GM18909 (cell line): ENCODE measurements at regions not wholly inside any gene's neighbourhood (a gene's known extent, or its start where the extent isn't known, plus 50 kb on each side); places are given as distances from the start of the nearest gene placed in this dataset.

Experiments
- ATAC-seq: cut with Tn5 transposase; IDR thresholded peaks from one replicate; pipeline ENCODE4 v1.9.1; 2021; ENCODE audit warnings: mild to moderate bottlenecking; ENCODE audit not compliant: unreplicated experiment, poor library complexity

DNA sequence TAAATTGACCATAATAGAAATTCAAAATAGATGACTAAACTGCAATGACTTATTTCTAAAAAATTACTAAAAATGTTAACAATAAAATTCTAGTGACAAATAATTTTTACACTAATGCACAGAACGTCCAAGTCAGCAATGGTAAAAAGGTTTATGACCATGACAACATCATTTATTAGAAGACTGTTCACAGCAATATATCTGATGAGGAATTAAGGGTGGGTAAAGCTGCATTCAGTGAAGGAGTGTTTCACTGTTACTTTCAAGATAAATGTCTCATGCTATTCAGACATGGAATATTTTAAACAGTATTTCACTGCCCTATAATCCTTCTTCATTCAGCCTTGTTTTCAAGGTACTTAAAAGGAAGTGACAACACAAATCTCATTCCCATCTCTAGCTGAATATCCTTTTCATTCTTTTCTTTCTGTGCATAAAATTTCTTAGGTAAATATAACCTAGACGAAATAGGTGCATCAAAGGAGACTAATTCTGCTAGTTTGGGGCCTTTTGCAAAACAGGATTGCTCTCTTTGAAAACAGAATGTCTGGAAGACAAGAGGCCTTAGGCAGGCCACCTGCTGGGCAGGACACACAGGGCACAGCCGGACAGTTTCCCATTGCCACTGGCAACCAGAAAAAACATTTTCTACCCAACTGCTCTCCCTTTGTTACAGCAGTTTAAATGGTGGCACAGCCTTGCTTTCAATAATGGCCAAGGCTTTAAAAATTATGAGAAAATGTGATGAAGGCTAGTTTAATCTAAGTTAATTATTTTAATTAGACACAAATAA is 600.3 kb downstream of the SPRY1 start:
- ATAC-seq = no peak

DNA sequence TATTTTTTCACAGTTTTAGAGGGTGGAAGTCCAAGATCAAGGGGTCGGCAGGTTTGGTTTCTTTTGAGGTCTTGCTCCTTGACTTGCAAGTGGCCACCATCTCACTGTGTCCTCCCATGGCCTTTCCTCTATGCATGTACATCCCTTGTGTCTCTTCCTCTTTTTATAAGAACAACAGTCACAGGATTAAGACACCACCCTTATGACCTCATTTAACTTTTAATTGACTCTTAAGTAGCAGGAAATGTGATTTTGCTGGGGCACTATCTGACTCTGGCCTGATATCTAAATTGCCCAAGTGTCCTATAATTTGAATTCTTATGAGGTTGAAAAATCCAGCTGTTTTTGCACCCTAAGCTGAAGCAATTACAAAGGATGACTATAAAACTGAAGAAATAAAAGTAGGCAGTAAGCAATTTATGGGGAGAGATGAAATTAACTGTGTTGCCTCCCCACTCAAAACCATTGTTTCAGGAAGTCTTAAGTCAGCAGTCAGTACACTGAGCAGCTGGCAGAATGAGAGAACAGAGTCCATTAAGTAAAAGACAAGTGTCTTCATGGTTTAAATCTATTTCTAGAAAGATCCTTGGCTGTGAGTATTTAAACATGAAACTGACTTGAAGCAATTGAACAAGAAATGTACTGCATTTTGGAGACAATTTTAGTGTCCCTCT is 601.3 kb downstream of the SPRY1 start:
- ATAC-seq = no peak

DNA sequence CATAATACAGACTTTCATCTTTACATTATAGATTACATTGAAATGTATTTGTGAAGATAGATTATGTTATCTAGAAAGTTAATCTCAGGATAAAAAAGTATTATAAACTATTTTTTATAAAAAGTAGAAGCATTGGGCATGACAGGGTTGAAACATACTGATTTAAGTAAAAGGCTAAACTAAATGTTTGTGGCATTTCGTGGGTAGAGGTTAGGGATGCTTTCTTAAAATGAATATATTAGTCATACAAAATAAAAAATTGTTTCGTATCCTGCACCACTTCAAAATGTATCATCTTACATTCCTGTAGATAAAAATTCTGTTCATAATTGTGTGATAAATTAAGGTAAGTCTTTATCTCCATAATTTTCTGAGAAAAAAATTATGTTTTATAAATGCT is 603.6 kb downstream of the SPRY1 start:
- no peak for ATAC-seq

DNA sequence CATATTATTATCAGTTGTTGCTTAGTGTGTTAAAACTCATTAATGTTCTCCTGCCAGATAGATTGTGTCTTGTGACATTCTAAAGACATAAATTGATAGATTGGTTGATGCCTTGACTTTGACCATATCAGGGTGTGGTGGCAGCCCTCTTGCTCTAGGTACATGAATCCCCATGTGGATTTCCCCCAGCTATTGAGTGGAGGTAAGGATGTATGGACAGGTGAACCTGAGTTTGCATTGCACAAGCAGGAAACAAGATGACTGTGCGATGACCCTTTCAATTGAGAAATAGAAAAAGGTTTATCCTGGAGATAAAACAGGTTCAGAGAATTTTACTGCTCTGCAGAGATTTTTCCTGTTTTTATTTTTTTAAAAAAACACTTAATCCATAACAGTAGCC is 619.2 kb downstream of the SPRY1 start:
- no peak for ATAC-seq

DNA sequence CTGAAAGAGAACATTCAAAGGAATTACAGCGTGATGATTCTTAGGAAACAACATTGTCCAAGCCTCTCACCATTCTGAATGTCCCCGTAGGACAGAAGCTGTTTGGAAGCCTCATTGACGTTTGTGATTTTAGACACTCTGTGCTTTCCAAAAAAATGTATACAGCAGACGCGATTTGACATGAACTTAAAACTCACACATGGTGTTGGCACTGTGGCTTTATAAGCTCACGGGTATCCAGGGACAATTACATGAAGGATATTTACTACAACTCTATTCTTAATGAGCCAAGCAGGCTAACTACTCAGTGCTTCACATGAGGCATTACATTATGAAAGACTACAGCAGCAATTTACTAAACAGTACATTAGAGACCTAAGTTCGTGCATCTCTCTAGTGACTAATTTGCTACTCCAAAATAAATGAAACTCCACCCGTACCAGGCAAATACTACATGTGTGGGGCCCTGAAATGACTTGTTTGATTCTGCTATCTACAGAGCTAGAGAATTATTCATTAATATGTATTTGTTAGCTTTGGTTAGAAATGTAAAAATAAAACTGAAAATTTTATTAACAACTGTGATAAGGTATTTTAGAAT is 620.7 kb downstream of the SPRY1 start:
- ATAC-seq = no peak

DNA sequence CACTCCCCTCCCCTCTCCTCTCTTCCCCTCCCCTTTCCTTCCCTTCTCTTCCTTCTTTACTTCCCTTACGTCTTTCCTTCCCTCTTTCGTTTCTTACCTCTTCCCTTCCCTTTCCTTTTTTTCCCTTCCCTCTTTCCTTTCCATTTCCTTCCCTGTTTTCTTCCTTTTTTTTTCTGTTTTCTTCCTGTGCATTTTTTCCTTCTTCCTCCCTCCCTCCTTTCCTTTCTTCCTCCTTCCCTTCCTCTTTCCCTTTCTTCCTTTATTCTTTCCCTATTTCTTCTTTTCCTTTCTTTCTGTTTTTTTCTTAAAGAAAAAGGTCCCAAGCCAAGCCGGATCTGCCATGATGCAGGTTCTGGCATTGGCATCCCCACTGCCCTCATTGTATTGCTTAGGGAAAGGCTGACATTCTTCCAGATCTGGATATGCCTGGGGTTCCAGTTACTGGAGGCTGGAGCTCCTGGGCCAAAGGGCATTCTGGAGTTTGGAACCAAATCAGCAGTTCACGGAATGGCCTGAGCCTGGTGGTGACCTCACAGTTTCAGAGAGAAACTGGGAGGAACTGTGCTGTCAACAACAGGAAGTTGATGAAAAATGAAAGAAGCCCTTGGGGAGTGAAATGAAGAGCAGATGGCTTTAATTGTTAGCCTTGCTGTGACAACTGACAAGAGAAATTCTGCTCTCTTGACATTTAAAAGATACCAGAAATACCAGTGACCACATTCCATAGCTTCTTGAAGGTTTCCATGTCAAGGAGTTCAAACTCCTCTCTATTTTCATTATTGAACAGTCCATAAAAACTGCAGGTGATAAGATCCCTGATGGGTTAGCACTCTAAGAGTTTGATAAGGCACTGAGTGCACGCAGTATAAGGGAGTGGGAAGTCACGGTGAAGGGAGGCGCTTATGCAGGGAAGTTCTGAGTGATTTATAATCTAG is 622.1 kb downstream of the SPRY1 start:
- ATAC-seq = peak; percentile 100

DNA sequence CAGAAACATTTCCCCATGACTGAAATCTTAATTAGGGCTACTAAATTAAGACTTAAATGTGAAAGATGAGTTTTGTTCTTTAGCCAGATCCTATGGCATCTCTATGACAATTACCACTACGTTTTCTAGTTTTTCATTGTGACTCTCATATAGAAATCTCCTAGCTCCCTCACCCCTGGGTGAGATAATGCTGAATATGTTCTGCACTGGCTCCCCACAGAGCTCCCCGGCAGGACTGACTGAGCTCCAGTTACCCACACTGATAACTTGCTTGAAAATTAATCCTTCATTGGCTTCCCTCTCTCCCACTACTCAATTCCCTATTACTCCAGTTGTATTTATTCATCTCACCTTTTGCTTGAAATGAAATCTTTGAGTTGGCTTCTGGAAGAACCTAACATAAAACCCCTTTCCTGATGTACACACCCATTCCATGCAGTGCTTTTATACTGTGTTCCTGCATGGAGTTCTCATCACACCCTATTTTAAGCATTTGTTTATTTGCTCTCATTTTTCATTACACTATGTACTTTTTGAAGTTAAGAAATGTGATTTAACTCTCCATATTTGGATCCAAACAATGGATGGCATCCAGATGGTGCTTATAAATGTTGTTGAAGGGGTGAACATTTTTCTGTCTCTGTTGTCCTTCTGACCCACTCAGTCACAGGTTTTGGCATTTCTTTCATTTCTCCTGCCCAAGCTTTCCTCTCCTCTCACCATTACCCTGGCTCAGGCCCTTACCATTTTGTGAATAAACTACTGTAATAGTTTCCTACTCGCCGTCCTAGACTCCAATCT is 623.4 kb downstream of the SPRY1 start:
- ATAC-seq = no peak

DNA sequence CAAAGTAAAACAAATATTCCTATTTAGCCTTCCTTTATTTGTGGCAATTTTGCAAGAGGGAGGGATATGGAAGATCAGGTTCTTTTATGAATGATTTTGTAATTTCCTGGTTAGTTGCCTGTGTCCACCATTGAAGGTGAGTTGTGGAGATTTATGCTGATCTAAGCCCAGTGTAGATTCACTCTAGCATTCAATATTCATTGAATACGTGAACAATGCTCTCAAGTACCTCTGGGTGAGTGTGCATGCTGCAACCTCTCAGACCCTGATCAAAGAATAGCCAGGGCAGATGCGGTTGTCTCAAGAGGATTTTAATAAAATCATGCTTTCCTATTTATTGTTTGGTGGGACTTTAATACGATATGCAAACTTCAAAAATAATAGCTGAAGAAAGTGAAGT is 628.4 kb downstream of the SPRY1 start:
- ATAC-seq = no peak

DNA sequence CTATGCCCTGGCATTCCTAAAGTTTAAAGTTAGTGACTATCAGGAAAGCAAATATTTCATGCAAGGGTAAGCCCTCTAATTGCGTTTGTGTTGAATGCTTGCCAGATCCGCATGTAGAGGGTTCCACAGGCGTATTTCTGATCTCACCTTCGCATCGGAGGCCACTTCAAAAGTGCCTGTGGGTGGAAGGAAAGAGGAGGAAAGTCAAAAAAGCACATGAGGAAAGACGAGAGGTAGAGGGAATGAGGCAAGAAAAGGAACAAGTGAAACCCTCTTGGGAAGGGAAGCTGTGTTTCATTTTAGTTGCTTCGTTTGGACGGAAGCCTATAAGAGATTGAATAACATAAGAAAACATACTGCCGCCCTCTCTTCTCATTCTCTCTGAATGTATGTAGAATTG is 628.8 kb downstream of the SPRY1 start:
- ATAC-seq = no peak

DNA sequence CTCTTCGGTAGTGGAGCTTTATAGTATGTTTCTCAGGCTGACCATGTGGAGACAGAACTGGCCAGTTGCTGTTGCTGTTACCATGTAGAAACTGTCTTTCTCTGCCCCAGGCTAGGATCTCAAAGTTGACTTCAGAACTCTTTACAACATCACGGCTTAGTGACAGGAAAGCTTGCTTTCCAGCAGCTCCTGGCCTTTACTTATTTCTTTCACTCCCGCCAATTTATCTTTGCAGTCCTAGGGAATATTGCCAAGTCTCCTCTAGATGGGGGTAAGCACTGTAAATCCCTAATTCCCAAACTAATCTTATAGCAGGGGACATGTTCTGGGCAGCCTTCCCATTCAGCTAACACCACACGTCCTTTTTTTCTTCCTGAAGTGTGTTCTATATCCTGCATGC is 631.6 kb downstream of the SPRY1 start:
- no peak for ATAC-seq

DNA sequence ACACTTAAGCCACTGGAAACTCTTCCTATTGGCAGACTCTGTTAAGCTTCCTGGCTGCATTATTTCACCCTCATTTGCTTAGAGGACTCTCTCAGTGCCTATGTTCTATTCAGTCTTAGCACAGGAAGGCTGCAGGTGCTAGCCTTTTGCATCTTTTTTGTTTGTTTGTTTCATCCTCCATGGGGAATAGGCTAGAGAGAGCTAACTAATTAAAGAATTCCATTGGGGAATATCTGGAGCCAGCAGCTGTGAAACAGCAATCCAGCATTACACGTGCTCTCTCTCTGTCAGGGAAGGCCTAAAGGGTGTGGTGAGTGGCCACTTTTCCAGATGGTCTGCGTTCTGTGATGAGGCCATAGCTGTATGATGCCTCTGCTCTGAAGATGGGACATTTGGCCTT is 633.6 kb downstream of the SPRY1 start:
- no peak for ATAC-seq

DNA sequence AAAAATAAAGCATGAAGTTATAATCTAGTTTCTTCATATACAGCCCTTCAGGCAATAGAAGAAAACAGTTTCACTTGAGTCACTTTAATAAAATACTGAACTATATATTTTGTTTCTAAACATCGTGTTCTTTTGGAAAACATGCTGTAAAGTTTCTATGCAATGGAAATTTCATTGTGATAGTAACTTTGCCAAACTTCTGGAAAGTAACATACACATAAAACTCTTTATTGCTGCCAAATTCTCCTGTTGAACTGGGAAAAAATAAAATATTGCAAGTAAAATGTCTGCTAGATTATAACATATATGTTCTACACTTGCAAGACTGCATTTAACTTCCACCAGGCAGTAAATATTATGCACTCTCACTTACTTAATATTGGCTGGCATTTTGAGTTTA is 635.4 kb downstream of the SPRY1 start:
- ATAC-seq = no peak

DNA sequence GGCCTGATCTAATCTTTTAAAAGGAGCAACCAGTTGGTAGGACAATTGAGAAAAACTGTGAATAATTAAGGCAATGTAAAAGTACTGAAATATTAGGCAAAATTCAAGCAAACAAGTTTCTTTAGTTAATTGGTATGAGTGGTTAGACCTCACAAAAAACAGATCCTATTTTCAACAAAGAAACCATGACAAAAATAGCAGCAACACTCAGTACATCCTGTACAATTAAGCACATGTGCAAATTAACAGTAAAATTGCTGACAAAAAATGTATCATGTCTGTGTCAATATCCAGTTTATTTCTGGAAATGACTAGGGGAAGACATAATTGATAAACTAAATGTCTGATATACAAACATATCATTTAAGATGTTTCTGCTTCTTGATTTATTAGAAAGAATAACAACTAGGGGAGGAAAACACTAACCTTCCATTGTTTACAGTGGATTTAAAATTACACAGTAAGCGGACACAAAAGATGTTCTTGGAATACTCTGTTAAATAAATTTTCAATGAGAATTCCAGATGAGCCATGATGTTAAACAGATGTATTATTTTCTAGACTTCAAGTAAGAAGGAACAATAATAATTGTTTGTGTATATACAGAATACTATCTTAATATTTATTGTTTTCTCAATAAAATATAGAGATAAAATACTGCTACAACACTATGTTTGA is 638.9 kb downstream of the SPRY1 start:
- no peak for ATAC-seq

DNA sequence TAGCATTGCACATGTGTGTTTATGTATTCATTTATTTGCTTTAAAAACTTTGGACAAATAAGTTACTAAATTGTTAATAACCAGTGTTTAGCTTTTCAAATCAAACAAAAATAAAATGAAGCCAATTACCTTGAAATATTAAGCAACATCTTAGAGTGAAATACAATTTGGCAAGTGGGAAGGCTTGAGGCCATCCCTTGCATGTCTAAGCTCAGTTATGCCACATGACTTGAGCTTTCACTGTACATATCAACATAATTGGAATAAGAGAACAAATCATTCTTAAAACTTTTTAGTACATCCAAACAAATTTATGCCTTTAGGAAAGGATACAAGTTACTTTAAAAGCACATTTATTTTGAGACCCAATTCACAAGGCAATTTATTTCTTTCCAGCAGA is 640.6 kb downstream of the SPRY1 start:
- ATAC-seq = no peak

DNA sequence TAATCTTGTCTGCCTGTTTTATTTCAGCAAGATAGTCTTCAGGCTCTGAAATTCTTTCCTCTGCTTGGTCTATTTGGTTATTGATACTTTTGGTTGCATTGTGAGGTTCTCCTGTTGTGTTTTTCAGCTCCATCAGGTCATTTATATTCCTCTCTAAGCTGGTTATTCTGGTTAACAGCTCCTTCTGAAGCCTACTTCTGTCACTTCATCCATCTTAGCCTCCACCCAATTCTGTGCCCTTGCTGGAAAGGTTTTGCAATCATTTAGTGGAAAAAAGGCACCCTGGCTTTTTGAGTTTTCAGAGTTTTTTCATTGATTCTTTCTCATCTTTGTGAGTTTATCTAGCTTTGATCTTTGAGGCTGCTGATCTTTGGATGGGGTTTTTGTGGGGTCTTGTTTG is 647.7 kb downstream of the SPRY1 start:
- ATAC-seq = no peak

DNA sequence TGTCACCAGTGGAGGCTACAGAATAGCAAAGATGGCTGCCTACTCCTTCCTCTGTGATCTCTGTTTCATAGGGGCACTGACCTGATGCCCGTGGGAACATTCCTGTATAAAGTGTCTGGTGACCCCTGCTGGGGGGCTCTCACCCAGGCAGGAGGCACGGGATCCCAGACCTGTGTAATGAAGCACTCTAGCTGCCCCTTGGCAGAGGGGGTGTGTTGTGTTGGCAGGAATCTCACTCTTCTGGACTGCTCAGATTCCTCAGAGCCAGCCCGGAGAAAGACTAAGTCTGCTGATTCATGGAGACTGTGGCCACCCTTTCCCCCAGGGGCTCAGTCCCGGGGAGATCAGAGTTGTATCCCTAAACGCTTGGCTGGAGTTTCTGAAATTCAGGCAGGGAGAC is 648.3 kb downstream of the SPRY1 start:
- no peak for ATAC-seq

DNA sequence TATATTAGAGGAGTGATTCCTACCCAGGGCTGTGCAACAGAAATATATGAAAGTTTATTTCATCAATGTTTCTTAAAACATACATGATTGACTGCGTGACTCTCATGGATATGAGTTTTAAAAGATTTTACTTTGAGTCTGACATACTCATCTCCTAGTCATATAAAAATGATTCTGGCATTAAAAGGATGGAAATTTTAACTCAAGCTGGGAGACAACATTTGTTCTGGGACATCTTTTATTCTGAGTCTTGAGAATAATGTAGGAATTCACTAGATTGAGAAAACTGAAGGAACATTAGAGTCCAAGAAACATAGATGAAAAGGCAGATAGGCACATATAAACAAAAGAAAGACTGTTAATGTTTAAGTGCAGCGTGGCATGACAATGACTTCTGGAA is 649.6 kb downstream of the SPRY1 start:
- ATAC-seq = no peak

DNA sequence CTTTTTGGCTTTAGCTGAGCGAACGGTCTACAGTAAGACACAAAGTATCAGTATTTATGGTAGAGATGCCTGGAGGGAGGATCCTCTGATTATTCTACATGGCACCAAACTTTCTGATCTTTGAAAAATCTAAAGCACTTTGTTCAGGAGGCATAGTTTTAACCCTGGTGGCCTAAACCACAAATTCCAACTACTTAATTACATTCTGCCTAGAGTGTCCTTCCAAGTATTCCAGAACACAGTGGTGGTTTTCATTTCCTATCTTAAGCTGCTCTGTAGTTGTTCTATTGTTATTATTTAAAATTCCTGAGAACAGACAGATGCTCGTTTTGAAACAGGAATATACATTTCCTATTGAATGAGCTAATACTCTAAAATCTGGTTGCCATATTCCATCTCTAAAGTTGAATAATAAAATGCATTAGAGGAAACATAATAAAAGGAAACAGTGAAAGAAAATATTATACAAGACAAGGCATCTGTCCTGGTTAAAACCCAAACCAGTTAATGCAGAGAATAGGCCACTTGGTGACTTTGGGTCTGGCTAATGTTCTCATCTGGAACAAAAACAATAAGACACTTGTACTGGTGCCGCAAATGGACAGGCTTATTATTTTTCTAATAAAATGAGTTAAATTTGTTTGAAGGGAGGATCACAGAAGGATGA is 657.4 kb downstream of the SPRY1 start:
- no peak for ATAC-seq

DNA sequence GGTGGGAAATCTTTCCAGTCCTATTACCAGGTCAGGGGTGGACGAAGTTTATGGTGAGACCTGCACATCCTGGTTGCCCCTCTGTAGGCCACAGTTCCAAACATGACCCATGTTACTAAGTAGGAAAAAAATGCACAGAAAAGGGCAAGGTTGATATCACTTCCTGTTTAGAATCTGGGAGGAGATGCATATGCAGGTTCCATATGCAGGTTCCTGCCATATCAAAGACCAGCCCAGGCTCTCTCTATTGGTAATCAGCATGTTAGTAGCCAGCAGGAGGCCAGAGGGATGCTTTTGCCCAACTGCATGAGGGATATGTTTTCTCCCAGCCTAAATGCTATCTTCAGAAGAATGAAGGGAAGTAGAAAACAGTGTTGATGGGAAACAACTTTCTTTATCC is 657.2 kb downstream of the ANKRD50 start:
- no peak for ATAC-seq
